AML-193 (cell line): ENCODE measurements at regions not wholly inside any gene's neighbourhood (a gene's known extent, or its start where the extent isn't known, plus 50 kb on each side); places are given as distances from the start of the nearest gene placed in this dataset.

Experiments used
- DNase-seq, 2 experiments: peaks; one replicate each; lab custom pipeline; 2025; lab: John Stamatoyannopoulos, UW

DNA sequence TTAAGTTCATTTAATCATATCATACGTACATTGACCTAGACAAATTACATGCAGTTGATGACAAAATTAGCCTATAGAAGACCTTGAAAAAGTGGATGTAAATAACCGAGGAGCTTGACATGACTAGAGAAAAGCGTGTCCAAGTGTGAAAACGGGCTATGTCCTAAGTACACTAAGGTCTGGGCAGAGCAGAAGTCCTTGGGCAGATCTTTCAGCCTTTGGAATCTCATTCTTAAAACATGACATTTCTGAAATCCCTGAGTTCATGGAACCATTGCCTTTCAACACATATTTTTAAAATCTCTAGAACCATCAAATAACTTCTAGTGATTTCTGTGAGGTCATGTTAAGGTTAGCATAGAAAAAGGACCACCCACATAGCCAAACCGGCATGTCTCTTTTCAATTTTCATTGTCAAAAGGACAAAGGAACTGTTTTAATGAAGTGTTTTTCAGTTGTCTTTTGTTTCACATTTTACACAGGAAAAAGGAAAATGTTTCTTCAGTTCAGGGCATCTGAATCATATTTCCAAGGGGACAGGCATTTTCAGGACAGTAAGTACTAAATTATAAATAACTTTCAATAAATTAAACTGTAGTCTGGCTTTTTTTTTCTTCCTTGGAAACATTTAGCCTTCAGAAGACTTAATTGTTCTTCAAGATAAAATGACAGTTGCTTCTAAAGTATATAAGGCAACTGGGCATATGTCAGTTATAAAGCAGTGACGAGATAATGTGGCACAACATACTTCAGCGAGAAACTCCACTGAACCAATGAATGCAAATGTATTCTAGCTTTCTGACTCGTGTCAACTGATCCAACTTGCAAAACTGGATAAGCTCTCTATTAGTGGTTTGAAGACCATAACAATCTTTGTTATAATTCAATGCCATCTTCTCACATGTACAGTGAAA is 416.8 kb downstream of the NFIB start:
- DNase-seq, result no peak

DNA sequence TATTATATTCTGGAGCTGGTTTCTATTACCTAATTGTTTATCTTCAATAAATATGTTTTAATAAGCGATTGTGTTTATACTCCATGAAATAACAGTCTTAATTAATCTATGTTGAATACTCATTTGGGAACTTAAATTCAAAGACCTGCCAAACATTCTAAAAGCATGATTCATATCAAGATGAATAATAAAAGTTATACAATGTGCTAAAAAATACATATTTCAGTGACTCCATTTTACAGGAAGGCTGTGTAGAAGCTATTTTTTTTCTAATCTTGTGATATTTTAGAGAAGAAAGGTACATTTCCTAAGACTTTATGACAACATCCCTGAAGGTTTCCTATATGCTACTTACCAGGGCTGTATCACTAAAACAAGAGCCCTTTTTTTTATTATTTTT is 417.9 kb downstream of the NFIB start:
- no peak for DNase-seq

DNA sequence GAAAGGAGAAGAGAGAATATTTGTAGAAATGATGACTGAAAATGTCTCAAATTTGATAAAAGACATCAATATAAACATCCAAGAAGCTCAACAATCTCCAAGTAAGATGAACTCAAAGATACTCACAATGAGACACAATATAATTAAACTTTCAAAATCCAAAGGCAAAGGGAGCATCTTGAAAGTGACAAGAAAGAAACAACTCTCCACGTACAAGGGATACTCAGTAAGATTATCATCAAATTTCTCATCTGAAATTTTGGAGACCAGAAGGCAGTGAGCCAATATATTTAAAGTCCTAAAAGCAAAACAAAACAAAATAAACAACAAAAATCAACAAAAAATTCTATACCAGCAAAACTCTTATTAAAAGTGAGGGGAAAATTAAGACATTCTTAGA is 428.7 kb downstream of the NFIB start:
- no peak for DNase-seq

DNA sequence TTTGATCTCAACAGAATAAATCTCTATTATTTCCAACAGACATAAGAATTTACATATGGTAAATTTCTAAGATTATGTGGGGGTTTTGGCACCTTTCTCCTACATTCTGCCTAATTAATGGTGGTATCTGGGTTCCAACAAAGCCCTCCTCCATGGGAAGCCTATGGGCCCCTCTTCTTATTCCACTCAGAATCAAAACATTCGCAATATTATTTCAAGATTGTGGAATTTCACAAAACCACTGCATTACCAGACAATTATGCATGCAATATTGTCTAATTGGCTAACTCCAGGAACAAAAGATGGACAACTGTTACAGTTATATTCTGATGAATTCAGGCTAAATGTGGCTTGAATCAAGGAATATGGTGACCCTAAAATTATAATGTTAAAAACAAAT is 434.0 kb downstream of the NFIB start:
- no peak for DNase-seq

DNA sequence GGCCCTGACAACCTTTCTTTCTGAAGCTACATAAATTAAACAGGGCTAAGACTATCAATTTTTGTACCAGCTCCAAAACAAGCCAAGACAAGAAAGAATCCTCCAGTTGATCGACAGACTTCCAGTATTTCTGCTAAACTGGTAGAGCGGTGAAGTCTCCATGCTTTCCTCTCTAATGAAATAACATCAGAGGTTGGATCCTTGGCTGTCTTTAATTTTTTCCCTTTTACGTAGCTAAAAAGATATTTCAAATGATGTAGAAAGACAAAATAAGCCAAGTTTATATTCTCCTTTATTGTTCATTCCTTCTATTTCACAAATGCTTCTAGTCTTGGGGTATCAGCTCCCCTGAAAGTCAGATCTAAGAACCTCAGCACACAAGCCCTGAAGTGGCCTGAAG is 434.9 kb downstream of the NFIB start:
- no peak for DNase-seq

DNA sequence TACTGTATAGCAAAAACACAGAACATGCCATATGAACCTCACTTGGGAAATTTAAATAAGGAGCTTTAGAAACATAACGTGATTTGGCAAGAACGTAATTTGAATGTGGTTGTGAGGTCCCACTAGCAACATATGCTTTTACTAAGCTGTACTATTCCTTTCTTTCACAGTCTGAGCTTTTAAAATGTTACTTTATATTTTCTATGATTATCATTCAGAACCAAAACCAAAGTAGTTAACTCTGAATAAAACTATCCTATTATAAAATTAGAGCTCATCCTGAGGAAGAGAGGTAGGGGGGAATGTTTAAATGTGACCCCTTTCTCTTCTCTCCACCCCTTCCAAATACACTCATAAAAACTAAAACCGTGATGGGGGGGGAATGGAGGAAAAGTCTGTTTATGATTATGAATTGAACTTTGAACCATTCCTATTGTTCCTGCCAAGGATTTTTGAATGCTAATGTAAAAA is 435.7 kb downstream of the NFIB start:
- no peak for DNase-seq

DNA sequence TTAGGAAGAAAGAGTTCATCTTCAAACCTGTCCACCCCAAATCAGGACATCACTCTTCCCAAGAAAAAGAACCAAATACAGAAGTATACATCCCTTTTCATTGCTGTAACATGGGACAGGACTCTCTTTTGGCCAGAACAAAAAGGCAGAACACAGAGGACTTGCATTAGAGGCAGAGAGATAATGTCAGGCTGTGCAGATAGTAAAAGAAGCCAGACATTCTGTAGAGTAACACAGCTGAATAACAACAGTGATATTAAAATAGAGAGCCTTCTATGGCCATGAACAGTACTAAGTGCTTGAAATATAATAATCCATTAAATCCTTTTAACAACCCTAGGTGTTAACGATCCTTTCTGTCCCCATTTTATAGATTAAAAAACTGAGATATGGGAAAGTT is 437.2 kb downstream of the NFIB start:
- no peak for DNase-seq

DNA sequence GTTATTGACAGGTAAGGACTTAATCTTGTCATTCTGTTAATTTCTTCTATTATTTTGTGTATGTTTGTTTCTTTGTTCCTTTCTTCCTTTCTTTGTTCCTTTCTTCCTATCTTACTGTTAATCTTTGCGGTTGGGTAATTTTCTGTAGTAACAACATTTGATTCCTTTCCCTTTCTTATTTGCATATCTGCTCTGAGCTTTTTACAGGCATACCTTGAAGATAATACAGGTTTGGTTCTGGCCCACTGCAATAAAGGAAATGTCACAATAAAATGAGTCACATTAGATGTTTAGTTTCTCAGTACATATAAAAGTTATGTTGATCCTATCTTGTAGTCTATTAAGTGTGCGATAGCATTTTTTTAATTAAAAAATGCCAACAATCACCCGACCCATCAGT is 440.7 kb downstream of the NFIB start:
- no peak for DNase-seq

DNA sequence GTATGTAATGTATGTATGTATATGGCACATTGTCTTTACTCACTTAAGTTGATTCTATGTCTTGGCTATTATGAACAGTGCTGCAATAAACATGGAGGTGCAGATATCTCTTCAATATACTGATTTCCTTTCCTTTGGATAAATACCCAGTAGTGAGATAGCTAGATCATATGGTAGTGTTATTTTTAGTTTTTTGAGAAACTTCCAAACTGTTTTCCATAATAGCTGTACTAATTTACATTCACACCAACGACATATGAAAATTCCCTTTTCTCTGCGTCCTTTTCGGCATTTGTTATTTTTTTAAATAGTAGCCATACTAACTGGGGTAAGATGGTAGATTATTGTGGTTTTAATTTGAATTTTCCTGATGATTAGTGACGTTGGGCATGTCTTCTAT is 445.6 kb downstream of the NFIB start:
- no peak for DNase-seq

DNA sequence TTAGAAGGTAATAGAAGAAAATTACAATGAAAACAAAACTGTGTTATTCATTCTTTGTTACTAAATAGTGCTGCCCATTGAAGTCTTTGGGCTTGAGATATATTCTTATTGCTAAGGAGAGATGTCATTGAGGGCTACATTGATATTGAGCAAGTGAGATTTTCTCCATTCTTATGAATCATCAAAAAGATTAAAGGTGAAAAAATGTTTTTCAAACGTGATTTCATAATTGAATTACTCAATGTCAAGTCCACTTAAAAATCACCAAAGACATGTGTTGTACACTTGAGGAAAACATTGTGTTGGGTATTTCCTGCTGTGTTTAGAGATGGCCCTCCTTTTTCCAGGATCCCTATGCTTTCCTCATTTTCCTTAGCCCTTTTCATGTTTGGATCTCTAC is 448.1 kb downstream of the NFIB start:
- DNase-seq, result no peak

DNA sequence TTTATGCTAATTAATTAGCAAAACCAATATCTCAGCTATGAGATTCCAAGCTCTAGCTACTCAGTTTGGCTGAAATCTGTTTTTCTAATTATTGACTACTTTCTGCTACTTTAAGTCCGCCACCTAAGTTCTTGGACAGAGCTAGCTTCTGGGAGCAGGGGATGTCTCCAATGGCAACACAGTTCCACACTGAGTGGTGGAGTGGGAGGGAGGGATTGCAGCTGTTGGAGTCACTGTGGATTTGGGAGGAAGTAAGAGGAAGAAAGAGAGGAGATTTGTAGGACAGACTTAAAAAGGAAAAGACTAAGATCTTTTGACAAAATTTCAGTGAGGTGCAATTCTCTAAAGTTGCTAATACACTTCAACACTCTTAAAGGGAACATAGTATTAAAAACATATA is 450.8 kb downstream of the NFIB start:
- DNase-seq, result no peak

DNA sequence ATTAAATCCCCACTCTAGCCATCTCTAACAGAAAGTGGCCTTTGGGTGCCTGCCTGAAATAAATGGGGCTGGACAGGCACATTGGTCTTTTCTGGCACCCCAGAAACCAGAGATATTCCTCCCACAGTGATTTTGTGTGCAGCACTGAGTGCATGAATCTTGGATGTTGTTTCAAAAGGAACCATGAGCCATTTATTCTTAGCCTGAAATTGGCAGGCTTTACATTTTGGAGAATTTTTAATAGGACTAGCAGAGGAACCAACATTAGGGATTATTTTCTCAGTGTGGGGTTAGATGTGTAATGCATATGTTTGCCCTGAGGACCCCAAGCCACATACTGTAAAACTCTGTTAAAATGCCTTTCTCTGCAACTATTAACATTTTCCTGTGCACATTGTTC is 451.3 kb downstream of the NFIB start:
- DNase-seq, result no peak

DNA sequence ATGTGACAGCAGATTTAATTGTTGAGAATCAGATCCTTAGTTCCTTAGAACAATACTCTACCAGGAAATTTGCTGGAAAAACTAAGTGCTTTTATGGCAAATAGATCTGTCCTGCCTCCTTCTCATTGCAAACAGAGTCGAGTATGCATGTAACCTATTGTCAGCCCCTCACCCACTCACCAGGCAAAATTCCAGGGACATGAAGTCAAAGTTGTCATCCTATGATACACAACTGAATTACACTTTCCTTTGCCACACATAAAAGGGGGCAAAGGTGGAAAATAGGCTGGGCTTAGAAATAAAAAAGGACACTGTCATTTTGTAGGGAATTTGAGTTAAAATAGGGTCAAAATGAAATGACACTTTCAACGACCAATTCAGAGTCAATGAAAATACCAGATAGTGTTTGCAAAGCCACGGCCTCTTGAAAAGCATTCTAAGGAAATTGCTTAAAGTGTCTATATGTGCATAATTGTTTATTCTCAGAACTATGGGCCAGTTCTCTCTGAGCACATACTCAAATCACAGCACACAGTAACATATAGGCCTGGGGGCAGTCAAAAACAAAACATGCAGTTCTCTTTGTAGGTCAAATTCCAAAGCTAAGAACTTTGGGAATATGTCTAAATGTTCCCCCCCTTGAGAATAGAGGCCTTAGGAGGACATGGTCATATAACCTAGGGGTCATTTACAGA is 452.8 kb downstream of the NFIB start:
- DNase-seq, result no peak

DNA sequence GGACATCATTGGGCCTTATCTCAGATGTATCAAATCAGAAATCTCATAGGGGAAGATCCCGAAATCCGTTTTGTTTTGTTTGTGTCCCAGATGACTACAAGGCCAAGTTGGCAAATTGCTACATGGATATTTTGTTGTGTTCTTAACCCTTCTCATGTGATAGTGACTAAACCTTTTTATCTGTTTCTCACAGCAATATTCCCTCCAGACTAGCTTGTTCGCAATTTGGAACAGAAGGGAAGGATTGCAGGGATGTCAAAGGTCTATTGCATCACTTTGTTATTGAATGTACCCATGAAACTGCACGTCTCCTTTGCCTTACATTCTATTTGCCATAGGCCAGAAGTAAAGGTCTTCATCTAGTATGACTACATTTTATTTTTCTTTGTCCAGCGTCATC is 453.9 kb downstream of the NFIB start:
- no peak for DNase-seq

DNA sequence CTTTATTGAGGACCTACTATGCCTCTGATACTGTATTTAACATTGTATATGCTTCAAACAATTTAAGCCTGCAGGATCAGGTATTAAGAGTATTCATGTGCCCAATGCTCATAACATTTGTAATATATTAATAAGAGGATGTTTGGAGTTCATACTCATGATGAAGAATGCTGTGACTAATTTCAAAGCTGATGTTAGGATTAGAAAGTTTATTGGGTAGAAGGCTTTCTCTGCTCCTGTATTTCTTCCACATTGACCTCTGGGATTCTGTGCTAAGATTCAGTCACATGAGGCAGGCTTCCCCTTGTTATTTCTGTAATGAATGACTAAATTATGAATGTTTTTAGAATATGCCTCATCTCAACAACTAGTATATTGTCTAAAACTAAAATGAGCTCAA is 456.4 kb downstream of the NFIB start:
- DNase-seq, result no peak

DNA sequence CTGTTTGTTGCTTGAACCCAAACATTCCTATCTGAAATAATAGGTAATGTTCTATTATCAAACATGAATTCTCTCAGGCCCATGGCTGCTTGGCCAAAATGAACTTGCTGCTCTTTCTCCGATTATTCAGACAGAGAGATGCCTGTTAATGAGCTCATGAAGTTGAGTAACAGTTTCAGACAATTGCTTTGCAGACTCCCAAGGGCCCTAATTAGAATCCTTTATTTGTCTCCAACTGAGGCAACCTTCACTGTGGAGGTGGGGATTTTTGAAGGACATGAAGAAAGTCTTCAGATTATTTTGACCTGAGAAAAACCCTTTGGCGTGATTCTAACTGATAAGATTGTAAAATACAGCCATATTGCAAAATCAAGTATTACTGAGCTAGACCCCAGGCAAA is 466.7 kb downstream of the NFIB start:
- no peak for DNase-seq

DNA sequence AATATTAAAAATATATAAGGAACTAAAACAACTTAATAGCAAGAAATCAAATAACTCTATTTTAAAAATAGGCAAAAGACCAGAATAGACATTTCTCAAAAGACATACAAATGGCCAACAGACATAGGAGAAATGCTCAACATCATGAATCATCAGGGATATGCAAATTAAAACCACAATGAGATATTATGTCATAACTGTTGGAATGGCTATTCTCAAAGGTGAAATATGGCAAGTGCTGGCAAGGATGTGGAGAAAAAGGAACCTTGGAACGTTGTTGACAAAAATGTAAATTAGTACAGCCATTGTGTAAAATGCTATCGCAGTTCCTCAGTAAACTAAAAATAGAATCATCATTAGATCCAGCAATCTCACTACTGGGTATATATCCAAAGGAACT is 468.5 kb downstream of the NFIB start:
- no peak for DNase-seq

DNA sequence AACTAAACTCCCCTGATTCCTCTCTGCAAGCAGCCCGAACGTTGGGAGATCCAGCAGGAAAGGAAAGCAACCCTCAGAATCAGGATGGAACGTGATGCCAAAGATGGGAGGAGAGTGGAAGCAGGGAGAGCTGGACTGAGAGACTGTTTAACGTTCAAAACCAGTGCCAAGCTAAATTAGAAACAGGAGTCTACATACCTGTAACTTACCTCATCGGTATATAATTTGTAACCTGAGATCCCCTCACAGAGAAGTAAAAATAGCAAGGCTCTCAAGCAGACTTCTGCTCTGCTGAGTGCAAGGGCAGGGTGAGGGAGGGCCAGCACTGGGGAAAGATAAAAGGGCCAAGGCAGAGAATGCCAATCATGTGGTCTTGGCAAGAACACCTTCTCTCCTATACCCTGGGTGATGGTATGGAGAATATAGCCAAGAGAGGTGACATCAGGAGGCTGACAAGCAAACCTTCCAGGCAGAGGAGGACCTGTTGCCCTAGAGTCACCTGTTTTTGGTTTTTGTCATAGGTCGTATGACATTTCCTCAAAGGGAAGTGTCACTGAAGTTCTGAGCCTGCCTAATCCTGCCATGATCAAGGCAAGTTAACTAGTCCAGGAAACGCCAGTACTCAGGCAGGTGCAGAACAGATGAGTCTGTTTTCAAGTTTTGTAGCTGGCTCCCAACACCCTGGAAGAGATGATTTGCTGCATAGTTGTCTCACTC is 472.0 kb downstream of the NFIB start:
- no peak for DNase-seq

DNA sequence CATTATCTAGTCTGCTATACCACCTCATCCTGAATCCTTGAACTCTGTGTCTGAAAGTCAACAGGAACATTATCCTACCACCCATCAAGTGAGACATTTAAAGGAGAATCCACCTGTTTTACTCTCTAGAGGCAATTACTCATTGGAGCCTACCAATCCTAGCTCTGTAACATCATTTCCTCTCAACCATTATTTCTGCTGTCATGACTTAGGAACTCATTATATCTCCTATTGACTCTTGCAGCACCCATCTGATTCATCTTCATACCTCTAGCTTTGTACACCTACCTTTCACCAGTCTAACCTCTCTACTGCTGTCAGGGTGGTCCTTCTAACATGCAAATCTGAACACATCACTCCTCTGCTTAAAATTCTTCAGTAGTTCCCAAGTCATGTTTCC is 481.5 kb downstream of the NFIB start:
- no peak for DNase-seq

DNA sequence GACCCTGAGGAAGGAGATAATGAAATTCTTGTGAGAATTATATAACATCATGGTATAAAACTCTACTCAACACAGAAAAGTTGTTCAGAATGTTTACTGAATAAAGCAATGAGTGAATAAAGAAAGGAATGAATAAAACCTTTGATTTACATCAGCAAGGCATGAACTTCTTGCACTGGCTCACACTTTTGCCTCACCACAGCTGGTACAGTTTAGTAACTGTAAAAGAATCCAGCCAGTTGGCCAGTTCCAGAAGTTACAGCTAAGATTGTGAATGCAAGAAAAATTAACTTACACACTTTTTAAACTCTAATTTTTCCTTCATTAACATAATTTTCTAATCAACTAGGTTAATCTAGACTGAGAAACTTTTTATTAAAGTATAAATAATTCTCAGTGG is 490.9 kb downstream of the NFIB start:
- DNase-seq, result no peak

DNA sequence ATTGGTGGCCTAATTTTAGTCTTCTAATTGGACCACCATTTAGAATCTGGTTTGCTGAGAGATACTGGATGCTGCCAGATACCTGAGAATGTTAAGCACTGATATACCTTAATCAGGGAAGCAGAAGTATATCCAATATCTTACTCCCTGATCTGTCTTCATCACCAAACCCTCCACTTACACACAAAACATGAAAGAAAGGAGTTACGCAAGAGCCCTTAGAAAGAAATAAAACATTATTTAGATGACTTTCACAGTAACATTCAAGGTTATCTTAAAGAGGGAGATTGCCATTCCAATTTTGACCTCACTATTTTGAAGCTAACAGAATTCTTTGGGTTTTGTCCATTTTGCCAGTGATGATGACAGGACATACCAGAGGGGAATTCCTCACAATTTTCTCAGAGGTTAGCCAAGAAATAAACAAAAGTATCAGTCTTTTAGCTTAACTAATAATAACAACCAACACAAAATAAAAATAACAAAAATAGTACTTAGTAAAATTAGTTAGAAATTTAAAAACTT is 496.1 kb downstream of the NFIB start:
- no peak for DNase-seq

DNA sequence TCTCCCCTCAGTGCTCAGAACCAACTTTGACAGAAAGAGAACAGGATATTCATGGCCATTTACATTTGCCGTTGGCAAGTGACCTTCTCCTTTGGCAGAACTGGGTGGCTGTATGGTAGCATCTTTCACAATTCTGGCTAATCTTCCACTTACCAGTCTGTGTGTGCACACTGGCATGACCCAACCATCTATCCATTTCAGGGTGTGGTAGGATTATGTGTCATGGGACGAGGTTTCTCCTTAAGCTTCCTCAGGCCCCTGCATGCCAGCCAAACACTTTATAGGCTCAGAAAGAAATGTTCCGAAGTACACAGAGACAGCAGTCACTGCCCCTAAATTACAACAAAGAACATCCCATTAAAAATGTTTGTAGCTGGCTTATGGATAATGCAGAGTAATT is 497.1 kb downstream of the NFIB start:
- DNase-seq, result no peak
